B cell (primary cell): ENCODE measurements at regions not wholly inside any gene's neighbourhood (a gene's known extent, or its start where the extent isn't known, plus 50 kb on each side); places are given as distances from the start of the nearest gene placed in this dataset.

ENCODE experiments used
- ATAC-seq: fragments of 200-7000 bp; cut with Tn5 transposase; one replicate; pipeline ENCODE4 v1.10.0; 2021; ENCODE audit warnings: low read depth, mild to moderate bottlenecking, moderate number of reproducible peaks, moderate library complexity
- CTCF ChIA-PET: fragments of 350-600 bp; sonication (Branson Sonifier 250); formaldehyde crosslinking; loops from one replicate; lab custom pipeline; 2021; ENCODE audit warnings: antibody characterized with exemption, inconsistent platforms; lab: Charles Lee
- POLR2A ChIA-PET: fragments of 350-600 bp; sonication (Branson Sonifier 250); formaldehyde crosslinking; loops from one replicate; lab custom pipeline; 2021; ENCODE audit warnings: antibody characterized with exemption; lab: Charles Lee
- DNase-seq: peaks from one replicate; pipeline ENCODE4 v3.0.0; 2013
- H2AFZ ChIP-seq: 2 replicates; pipeline ENCODE4 v1.6.1; 2012; ENCODE audit warnings: mild to moderate bottlenecking, low read depth, low read length; ENCODE audit not compliant: insufficient read depth, poor library complexity, severe bottlenecking
- H3K27ac ChIP-seq, 2 donors: 1 replicate in 1 of 2; 2 replicates in 1 of 2; pipeline ENCODE4 v1.5.1; 2012 to 2013; ENCODE audit warnings: low read length in 2 of 2, mild to moderate bottlenecking in 2 of 2, moderate library complexity in 1 of 2
- H3K27me3 ChIP-seq, 4 experiments: fragments of 200-600 bp in 1 of 4; sonication (generic) in 1 of 4; replicated peaks in 1 of 4; 1 replicate in 2 of 4; 2 replicates in 2 of 4; pipeline versions ENCODE4 v1.6.1 to v1.7.0; 2013 to 2016; ENCODE audit warnings: low read length in 3 of 4, mild to moderate bottlenecking in 2 of 4, mixed read lengths in 1 of 4, moderate library complexity in 1 of 4; ENCODE audit not compliant: insufficient read depth in 4 of 4, control insufficient read depth in 3 of 4; ENCODE audit errors: control extremely low read depth in 1 of 4
- H3K36me3 ChIP-seq, 2 experiments: replicated peaks in 1 of 2; 1 replicate in 1 of 2; 2 replicates in 1 of 2; pipeline versions ENCODE4 v1.6.1 to v1.7.1; 2013; ENCODE audit warnings: low read length in 1 of 2; ENCODE audit not compliant: insufficient read depth in 2 of 2, control insufficient read depth in 1 of 2; ENCODE audit errors: control extremely low read depth in 1 of 2, extremely low read depth in 1 of 2
- H3K4me1 ChIP-seq, 2 donors: fragments of 200-600 bp in 1 of 2; sonication (generic) in 1 of 2; 1 replicate in 1 of 2; 2 replicates in 1 of 2; pipeline versions ENCODE4 v1.5.1 to v1.6.1; 2013 to 2017; ENCODE audit warnings: low read length in 2 of 2; ENCODE audit not compliant: control insufficient read depth in 2 of 2, insufficient read depth in 2 of 2
- H3K4me2 ChIP-seq: replicated peaks from 2 replicates; pipeline ENCODE3; 2012; ENCODE audit warnings: mild to moderate bottlenecking, low read depth, low read length; ENCODE audit not compliant: poor library complexity, severe bottlenecking
- H3K4me3 ChIP-seq, 5 experiments: fragments of 200-600 bp in 1 of 5; sonication (generic) in 1 of 5; 1 replicate in 3 of 5; 2 replicates in 2 of 5; pipeline versions ENCODE4 v1.5.1 to v1.7.0; 2011 to 2016; ENCODE audit warnings: low read length in 4 of 5, mild to moderate bottlenecking in 4 of 5, low read depth in 2 of 5, control low read depth in 1 of 5, moderate library complexity in 1 of 5; ENCODE audit not compliant: insufficient read depth in 1 of 5; ENCODE audit errors: control extremely low read depth in 1 of 5, extremely low read depth in 1 of 5
- H3K79me2 ChIP-seq: fragments of 200-600 bp; sonication (generic); one replicate; pipeline ENCODE4 v1.6.0; 2016; ENCODE audit warnings: low read length; ENCODE audit not compliant: control insufficient read depth, insufficient read depth
- H3K9ac ChIP-seq: fragments of 200-600 bp; sonication (generic); 2 replicates; pipeline ENCODE4 v1.6.1; 2017; ENCODE audit warnings: mild to moderate bottlenecking, low read length, moderate library complexity
- H3K9me3 ChIP-seq, 3 donors: one replicate each; pipeline versions ENCODE4 v1.6.1 to v1.7.1; 2013; ENCODE audit warnings: low read length in 2 of 3; ENCODE audit not compliant: control insufficient read depth in 2 of 3, insufficient read depth in 1 of 3; ENCODE audit errors: control extremely low read depth in 1 of 3
- H4K20me1 ChIP-seq: 2 replicates; pipeline ENCODE4 v1.6.0; 2012; ENCODE audit warnings: mild to moderate bottlenecking, low read length; ENCODE audit not compliant: insufficient read depth, control insufficient read depth, poor library complexity, severe bottlenecking
- H3K27ac Mint-ChIP-seq: one replicate; pipeline ENCODE4 v1.8.0; 2021; ENCODE audit warnings: mixed read lengths
- H3K27me3 Mint-ChIP-seq: one replicate; pipeline ENCODE4 v1.8.0; 2021; ENCODE audit warnings: mixed read lengths
- H3K4me1 Mint-ChIP-seq: one replicate; pipeline ENCODE4 v1.8.0; 2021; ENCODE audit warnings: mixed read lengths
- H3K4me3 Mint-ChIP-seq: one replicate; pipeline ENCODE4 v1.8.0; 2021; ENCODE audit warnings: mixed read lengths
- H3K9me3 Mint-ChIP-seq: one replicate; pipeline ENCODE4 v1.8.0; 2022; ENCODE audit warnings: mixed read lengths; ENCODE audit not compliant: insufficient read depth
- EZH2 ChIP-seq: IDR thresholded peaks from 2 replicates; pipeline ENCODE4 v1.6.1; 2012; ENCODE audit warnings: borderline replicate concordance, low read depth, mild to moderate bottlenecking, moderate library complexity, low read length; ENCODE audit not compliant: insufficient read depth, poor library complexity, severe bottlenecking
- WGBS: methylation state at CpG from one replicate; pipeline ENCODE4 v1.1.5; 2013; ENCODE audit warnings: missing lambda C conversion rate; ENCODE audit not compliant: insufficient coverage; 5-methylcytosine and 5-hydroxymethylcytosine counted together
- intact Hi-C: fragments of 100-400 bp; cut with micrococcal nuclease; formaldehyde crosslinking; loops from one replicate; pipeline ENCODE4 v1.10.0; 2022
- TF ChIP-seq, protein P1 (sequence below): fragments of 200-600 bp; IDR thresholded peaks from one replicate; pipeline ENCODE4 v1.8.0; 2022; ENCODE audit warnings: antibody characterized with exemption, mild to moderate bottlenecking

- no peak overlapping the region for H3K4me3 ChIP-seq
- H3K4me1 ChIP-seq, result no peaks in the 10 kb centered on the region
- no peaks in the 10 kb centered on the region for H3K79me2 ChIP-seq
- no peak overlapping the region for H3K27ac Mint-ChIP-seq
- peaks cover 14% of the 10 kb centered on the region for H3K27me3 Mint-ChIP-seq
- H3K27me3 ChIP-seq, result no peaks in the 10 kb centered on the region
- no peaks in the 10 kb centered on the region for H3K9me3 Mint-ChIP-seq
- no peak overlapping the region for H3K4me2 ChIP-seq
- no peaks in the 10 kb centered on the region for H3K9me3 ChIP-seq
- H3K9ac ChIP-seq, result no peak overlapping the region
- intact Hi-C loops, result no loop called here
- 97% methylated on average over 3 of the region's 6 CpGs for WGBS
- no peak for TF ChIP-seq EZH2
- TF ChIP-seq, protein P1, sequence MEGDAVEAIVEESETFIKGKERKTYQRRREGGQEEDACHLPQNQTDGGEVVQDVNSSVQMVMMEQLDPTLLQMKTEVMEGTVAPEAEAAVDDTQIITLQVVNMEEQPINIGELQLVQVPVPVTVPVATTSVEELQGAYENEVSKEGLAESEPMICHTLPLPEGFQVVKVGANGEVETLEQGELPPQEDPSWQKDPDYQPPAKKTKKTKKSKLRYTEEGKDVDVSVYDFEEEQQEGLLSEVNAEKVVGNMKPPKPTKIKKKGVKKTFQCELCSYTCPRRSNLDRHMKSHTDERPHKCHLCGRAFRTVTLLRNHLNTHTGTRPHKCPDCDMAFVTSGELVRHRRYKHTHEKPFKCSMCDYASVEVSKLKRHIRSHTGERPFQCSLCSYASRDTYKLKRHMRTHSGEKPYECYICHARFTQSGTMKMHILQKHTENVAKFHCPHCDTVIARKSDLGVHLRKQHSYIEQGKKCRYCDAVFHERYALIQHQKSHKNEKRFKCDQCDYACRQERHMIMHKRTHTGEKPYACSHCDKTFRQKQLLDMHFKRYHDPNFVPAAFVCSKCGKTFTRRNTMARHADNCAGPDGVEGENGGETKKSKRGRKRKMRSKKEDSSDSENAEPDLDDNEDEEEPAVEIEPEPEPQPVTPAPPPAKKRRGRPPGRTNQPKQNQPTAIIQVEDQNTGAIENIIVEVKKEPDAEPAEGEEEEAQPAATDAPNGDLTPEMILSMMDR, result no peak
- no peak overlapping the region for H3K4me3 Mint-ChIP-seq
- DNase-seq (no peak), ATAC-seq (no peak)
- ChIA-PET CTCF (no interaction called here), POLR2A (no interaction called here)
- no peaks in the 10 kb centered on the region for H3K36me3 ChIP-seq
- no peak overlapping the region for H3K27ac ChIP-seq
- H2AFZ ChIP-seq, result no peak overlapping the region
- H4K20me1 ChIP-seq, result no peaks in the 10 kb centered on the region
- no peaks in the 10 kb centered on the region for H3K4me1 Mint-ChIP-seq
Measured at GRCh38 chrX:39409246-39409917, 608.1 kb downstream of the MID1IP1 start.

DNA sequence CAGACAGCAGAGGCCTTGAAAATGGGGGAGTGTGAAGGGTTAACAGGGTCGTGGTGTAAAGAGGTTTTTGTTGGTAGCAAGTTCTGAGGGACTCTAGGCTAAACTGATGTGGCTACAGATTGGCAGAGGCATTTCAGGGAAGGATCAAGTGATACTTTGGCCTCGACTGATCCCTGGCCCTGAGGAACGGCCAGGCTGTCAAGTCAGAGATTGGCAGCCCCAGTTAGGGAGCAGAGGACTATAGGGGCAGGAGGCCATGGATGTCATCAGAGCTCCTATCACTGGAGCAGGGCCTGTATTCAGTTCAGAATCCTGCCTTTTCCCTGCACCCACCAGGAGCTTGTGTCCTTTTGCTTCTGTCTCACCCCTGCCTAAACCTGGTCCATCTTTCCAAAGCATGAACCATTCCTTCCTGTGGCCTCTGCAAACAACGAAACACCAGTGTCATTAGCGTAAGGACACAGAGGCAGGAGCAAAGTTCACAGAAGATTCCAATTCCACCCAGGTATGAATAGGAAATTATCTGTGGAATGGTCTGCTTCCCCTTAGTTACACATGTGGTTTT, 613.1 kb downstream of the MID1IP1 start:
- H3K9me3 ChIP-seq, result no peaks in the 10 kb centered on the region
- no peak overlapping the region for H3K4me3 ChIP-seq
- Mint-ChIP-seq H3K4me1 (peaks cover 21% of the 10 kb centered on the region), H3K9me3 (no peaks in the 10 kb centered on the region), H3K27me3 (no peaks in the 10 kb centered on the region), H3K27ac (no peak overlapping the region), H3K4me3 (no peak overlapping the region)
- H3K79me2 ChIP-seq, result no peaks in the 10 kb centered on the region
- TF ChIP-seq EZH2, result no peak
- TF ChIP-seq, protein P1, result no peak
- H3K4me1 ChIP-seq, result peaks cover 11 to 12% of the 10 kb centered on the region in 2 donors
- WGBS, result 68% methylated on average over 2 of the region's 5 CpGs
- no peaks in the 10 kb centered on the region for H3K36me3 ChIP-seq
- no peaks in the 10 kb centered on the region for H4K20me1 ChIP-seq
- ChIA-PET CTCF (no interaction called here), POLR2A (no interaction called here)
- intact Hi-C loops, result no loop called here
- no peak for DNase-seq
- no peak overlapping the region for H3K27ac ChIP-seq
- H2AFZ ChIP-seq, result no peak overlapping the region
- no peak overlapping the region for H3K4me2 ChIP-seq
- ATAC-seq, result no peak
- H3K27me3 ChIP-seq, result peaks cover 0 to 4% (median 0%) of the 10 kb centered on the region in 4 experiments
- H3K9ac ChIP-seq, result no peak overlapping the region
